Gastroesophageal sphincter (tissue), 3 donors: ENCODE measurements at regions not wholly inside any gene's neighbourhood (a gene's known extent, or its start where the extent isn't known, plus 50 kb on each side); places are given as distances from the start of the nearest gene placed in this dataset.

Source experiments
- CTCF ChIP-seq, 4 experiments: fragments of 200-600 bp in 2 of 4; fragments of 450-650 bp in 2 of 4; sonication (generic) in 1 of 4; IDR thresholded peaks; one replicate each; pipeline ENCODE4 v1.5.1; 2017 to 2019; ENCODE audit warnings: antibody characterized with exemption in 4 of 4, mild to moderate bottlenecking in 2 of 4, moderate library complexity in 2 of 4
- EP300 ChIP-seq: sonication (generic); formaldehyde crosslinking; IDR thresholded peaks from one replicate; pipeline ENCODE4 v1.6.1; 2017; ENCODE audit warnings: antibody characterized with exemption, mild to moderate bottlenecking
- POLR2A ChIP-seq, 2 donors: fragments of 450-650 bp; IDR thresholded peaks; one replicate each; pipeline ENCODE4 v1.6.1; 2017; ENCODE audit warnings: antibody characterized with exemption in 2 of 2, mild to moderate bottlenecking in 2 of 2, moderate library complexity in 1 of 2
- POLR2AphosphoS5 ChIP-seq: sonication (generic); formaldehyde crosslinking; IDR thresholded peaks from one replicate; pipeline ENCODE4 v1.6.1; 2017; ENCODE audit warnings: antibody characterized with exemption

GRCh38 chr3:26229801-26230200, 392.8 kb upstream of the LRRC3B start:
- TF ChIP-seq CTCF (IDR thresholded peaks at IDR 0.05) (no peak), POLR2AphosphoS5 (no peak), POLR2A (IDR thresholded peaks at IDR 0.05) (no peak), EP300 (no peak)
